AG08395 (cell line): ENCODE measurements at regions not wholly inside any gene's neighbourhood (a gene's known extent, or its start where the extent isn't known, plus 50 kb on each side); places are given as distances from the start of the nearest gene placed in this dataset.

Experiments used
- DNase-seq: peaks from one replicate; pipeline ENCODE4 v3.0.0; 2012; ENCODE audit warnings: mixed read lengths, low spot score

GRCh38 chr19:29397748-29398147, 128.0 kb upstream of the VSTM2B start:
- no peak for DNase-seq

- no peak for DNase-seq
Observed at GRCh38 chr19:29399804-29400203, 126.0 kb upstream of the VSTM2B start.

GRCh38 chr19:29400917-29401711, 124.7 kb upstream of the VSTM2B start:
- DNase-seq = no peak

GRCh38 chr19:29401712-29402421, 123.9 kb upstream of the VSTM2B start:
- no peak for DNase-seq

- no peak for DNase-seq
Observed at GRCh38 chr19:29402563-29402962, 123.2 kb upstream of the VSTM2B start.

- no peak for DNase-seq
Observed at GRCh38 chr19:29404015-29404414, 121.8 kb upstream of the VSTM2B start.

GRCh38 chr19:29404951-29405727, 120.7 kb upstream of the VSTM2B start:
- DNase-seq = no peak

GRCh38 chr19:29405728-29405995, 120.1 kb upstream of the VSTM2B start:
- DNase-seq = no peak

- no peak for DNase-seq
Observed at GRCh38 chr19:29409076-29409862, 116.5 kb upstream of the VSTM2B start.

GRCh38 chr19:29410601-29411000, 115.2 kb upstream of the VSTM2B start:
- DNase-seq = no peak

GRCh38 chr19:29411113-29411581, 114.6 kb upstream of the VSTM2B start:
- no peak for DNase-seq

GRCh38 chr19:29413435-29413834, 112.4 kb upstream of the VSTM2B start:
- DNase-seq = no peak

- DNase-seq = no peak
Observed at GRCh38 chr19:29415507-29415906, 110.3 kb upstream of the VSTM2B start.

GRCh38 chr19:29417048-29417447, 108.7 kb upstream of the VSTM2B start:
- no peak for DNase-seq

- DNase-seq = no peak
Observed at GRCh38 chr19:29418201-29418600, 107.6 kb upstream of the VSTM2B start.

GRCh38 chr19:29420065-29420464, 105.7 kb upstream of the VSTM2B start:
- DNase-seq = no peak

- DNase-seq = no peak
Observed at GRCh38 chr19:29420482-29421195, 105.2 kb upstream of the VSTM2B start.

- DNase-seq = no peak
Observed at GRCh38 chr19:29421196-29421545, 104.6 kb upstream of the VSTM2B start.

- no peak for DNase-seq
Observed at GRCh38 chr19:29422047-29422446, 103.7 kb upstream of the VSTM2B start.

GRCh38 chr19:29422486-29423085, 103.2 kb upstream of the VSTM2B start:
- DNase-seq = no peak

GRCh38 chr19:29428071-29428470, 97.7 kb upstream of the VSTM2B start:
- DNase-seq = no peak
